Hypothalamus (tissue), 51 donors: ENCODE measurements at regions not wholly inside any gene's neighbourhood (a gene's known extent, or its start where the extent isn't known, plus 50 kb on each side); places are given as distances from the start of the nearest gene placed in this dataset.
"Not testable (repeated sequence)": the region's sequence is repeated elsewhere in the genome, so short reads cannot be mapped to it uniquely, and the experiment has no call there.

ENCODE experiments used
- DNase-seq, 51 donors: peaks; one replicate each; lab custom pipeline; 2025; lab: John Stamatoyannopoulos, UW

- not testable (repeated sequence) for DNase-seq
Measured at GRCh38 chr4:54993473-54994026, 131.8 kb downstream of the KDR start.

GRCh38 chr4:54992266-54992665 lies 133.1 kb downstream of the KDR start:
- no peak for DNase-seq

- no peak for DNase-seq
Measured at GRCh38 chr4:54988655-54989054, 136.7 kb downstream of the KDR start.

- no peak for DNase-seq
Measured at GRCh38 chr4:54986095-54986846, 139.1 kb downstream of the KDR start.

- no peak for DNase-seq
Measured at GRCh38 chr4:54976682-54977081, 148.7 kb downstream of the KDR start.

GRCh38 chr4:54976031-54976430 lies 149.4 kb downstream of the KDR start:
- no peak for DNase-seq

GRCh38 chr4:54973784-54974183 lies 151.6 kb downstream of the KDR start:
- no peak for DNase-seq

GRCh38 chr4:54971474-54971950 lies 153.9 kb downstream of the KDR start:
- peak in 5 of 51 donors; percentile 2 to 46 (median 12) for DNase-seq

GRCh38 chr4:54967289-54967688 lies 158.1 kb downstream of the KDR start:
- DNase-seq, result no peak

GRCh38 chr4:54961357-54961975 lies 163.9 kb downstream of the KDR start:
- peak in 1 of 51 donors; percentile 5 for DNase-seq

- no peak for DNase-seq
Measured at GRCh38 chr4:54959651-54960116, 165.7 kb downstream of the KDR start.

GRCh38 chr4:54959131-54959530 lies 166.3 kb downstream of the KDR start:
- DNase-seq, result no peak

- DNase-seq, result no peak
Measured at GRCh38 chr4:54958236-54958635, 167.2 kb downstream of the KDR start.

GRCh38 chr4:54954656-54955388 lies 170.6 kb downstream of the KDR start:
- no peak for DNase-seq

- no peak for DNase-seq
Measured at GRCh38 chr4:54946741-54947140, 178.7 kb downstream of the KDR start.

- no peak for DNase-seq
Measured at GRCh38 chr4:54945838-54946237, 179.6 kb downstream of the KDR start.

GRCh38 chr4:54942721-54943120 lies 182.7 kb downstream of the KDR start:
- DNase-seq, result no peak

GRCh38 chr4:54941994-54942552 lies 183.3 kb downstream of the KDR start:
- peak in 6 of 51 donors; percentile 1 to 11 (median 2) for DNase-seq

GRCh38 chr4:54940996-54941865 lies 184.2 kb downstream of the KDR start:
- DNase-seq, result no peak

GRCh38 chr4:54937501-54937900 lies 187.9 kb downstream of the KDR start:
- DNase-seq, result no peak
